DMS 273 treated with DMSO at 0.1 percent for 48 hours (cell line): ENCODE measurements at regions not wholly inside any gene's neighbourhood (a gene's known extent, or its start where the extent isn't known, plus 50 kb on each side); places are given as distances from the start of the nearest gene placed in this dataset.

Source experiments
- DNase-seq: peaks from one replicate; lab custom pipeline; 2025; lab: John Stamatoyannopoulos, UW

DNA sequence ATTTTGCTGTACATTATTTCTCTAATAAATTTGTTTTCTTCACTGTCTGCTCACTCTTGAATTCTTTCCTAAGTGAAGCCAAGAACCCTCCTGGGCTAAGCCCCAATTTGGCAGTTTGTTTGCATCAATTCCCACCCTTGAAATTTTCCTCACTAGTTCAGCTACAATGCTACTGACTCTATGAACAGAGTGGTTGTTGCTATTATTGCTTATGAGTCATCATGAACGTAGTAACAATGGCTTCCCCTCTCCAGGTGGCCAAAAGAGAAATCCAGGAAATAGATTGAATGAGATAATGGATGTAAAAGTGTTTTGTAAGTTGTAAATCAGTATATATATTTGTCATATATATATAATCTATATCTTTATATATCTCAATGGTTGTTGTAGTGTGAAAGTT is 193.0 kb downstream of the URB2 start:
- no peak for DNase-seq

DNA sequence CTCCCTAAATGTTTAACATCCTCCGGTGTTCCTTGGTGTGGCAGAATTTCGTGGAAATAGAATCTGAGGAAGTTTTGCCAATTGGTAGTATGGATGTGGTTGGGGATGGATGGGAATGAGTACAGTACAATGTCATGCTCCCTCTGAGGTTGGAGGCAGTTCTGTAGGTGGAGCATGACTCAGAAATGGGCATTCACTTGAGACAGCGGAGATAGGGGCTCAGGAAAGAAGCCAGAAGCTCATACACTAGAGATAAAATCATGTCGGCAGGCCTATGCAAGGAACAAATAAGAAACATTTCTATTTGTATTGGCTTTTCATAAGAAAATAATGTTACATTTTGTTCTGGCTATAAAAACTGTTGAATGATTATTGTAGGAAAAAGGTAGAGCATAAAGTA is 196.0 kb downstream of the URB2 start:
- no peak for DNase-seq

DNA sequence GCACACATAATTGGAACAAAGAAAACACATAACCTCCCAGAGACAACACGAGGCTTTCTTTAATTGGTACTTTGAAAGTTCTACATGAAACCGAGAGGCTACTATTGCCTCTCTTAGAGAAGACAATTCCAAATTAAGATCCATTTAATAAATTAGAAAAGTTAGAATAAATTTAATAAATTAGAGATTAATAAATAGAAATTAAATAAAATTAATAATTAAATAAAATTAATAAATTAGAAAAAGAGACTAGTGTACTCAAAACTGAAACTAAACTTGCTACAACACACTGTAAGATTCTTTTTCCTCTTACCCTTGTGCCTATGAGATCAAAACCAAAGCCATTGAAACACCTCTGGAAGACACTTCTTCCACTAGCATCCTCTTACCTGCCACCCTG is 199.0 kb downstream of the URB2 start:
- no peak for DNase-seq

GRCh38 chr1:229828461-229828860 is 202.4 kb downstream of the URB2 start:
- no peak for DNase-seq

DNA sequence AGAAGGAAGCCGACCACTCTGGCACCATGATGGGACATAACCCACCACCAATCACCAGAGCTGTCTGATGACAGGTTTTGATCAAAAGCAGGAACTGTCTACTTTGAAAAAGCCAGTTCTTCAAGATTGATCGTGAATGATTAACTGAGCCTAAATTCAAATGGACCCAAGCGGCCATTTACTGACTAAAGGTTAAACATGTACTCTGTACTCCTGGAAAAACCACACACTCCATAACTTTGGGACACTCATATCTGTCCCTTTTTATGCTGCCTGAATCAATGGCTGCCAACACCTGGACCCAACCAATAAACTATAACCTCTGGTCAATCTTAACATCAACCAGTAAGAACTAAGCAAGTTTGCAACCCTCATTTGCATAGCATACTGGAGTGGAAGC is 206.6 kb downstream of the URB2 start:
- DNase-seq: no peak

GRCh38 chr1:229834230-229834629 is 208.2 kb downstream of the URB2 start:
- no peak for DNase-seq

- no peak for DNase-seq
Measured at GRCh38 chr1:229835226-229835625, 209.2 kb downstream of the URB2 start.

GRCh38 chr1:229836324-229836723 is 210.3 kb downstream of the URB2 start:
- DNase-seq: no peak

- no peak for DNase-seq
Measured at GRCh38 chr1:229838204-229838603, 212.2 kb downstream of the URB2 start.

DNA sequence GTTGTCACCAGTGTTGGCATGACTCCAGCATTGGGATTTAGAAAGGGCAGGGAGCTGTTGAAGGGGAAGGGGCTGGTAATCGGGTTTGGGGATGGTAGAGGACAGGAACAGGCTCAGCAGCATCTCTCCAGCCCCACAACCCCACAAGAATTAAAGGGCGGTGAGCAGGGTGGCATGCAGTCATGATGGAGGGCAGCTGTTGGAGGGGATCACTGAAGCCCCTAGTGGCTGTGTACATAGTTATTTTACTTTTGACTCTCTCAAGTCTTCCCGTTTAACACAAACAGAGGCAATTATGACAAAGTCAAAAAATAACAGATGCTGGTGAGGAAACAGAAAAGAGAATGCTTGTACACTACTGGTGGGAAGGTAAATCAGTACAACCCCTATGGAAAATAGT is 213.8 kb downstream of the URB2 start:
- no peak for DNase-seq

DNA sequence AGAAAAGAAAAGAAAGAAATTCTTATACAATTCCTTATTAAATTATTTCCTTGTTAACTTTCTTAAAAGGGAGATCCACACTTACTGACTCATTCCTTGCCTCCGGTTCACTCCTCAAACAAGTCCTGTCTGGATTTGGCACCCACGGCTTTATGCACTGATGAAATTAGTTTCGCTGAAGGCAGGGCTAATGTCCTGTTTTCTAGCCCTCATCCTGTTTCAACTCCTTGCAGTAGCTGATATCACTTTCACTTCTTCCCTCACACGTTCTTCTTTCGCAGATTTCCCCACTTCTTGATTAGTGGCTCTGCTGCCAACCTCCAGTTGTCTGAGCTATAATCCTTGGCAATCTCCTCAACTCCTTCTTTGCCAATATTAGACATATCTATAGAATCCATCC is 215.2 kb downstream of the URB2 start:
- DNase-seq: no peak

DNA sequence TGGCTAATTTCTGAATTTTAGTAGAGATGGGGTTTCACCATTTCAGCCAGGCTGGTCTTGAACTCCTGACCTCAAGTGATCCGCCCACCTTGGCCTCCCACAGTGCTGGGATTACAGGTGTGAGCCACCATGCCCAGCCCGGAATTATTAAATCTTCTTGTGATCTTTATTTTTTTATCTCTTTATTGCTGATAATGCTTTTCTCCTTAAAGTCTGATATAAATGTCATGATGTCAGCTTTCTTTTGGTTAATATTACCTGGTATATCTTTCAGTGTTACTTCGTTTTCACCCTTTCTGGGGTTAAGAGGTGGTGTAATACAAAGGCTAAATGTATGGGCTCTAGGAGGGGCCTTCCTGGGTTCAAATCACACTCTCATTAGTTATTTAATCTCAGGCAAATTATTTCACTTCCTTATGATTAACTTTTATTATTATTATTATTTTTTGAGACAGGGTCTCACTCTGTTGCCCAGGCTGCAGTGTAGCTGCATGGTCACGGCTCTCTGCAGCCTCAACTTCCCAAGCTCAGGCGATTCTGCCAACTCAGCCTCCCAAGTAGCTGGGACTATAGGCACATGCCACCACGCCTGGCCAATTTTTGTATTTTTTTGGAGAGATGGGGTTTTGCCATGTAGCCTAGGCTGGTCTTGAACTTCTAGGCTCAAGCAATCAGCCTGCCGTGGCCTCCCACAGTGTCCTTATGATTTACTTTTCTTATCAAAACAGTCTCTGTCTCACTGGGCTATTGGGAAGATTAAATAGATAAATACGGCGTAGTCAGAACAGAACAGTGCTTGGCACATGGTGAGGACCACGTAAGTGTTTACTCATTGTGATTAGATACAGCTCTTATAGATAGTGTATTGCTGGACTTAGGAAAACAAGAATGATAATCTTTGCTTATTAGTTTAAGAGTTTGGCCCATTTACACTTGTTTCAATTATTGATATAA is 216.5 kb downstream of the URB2 start:
- DNase-seq: no peak

GRCh38 chr1:229843627-229844238 is 217.7 kb downstream of the URB2 start:
- DNase-seq: no peak

DNA sequence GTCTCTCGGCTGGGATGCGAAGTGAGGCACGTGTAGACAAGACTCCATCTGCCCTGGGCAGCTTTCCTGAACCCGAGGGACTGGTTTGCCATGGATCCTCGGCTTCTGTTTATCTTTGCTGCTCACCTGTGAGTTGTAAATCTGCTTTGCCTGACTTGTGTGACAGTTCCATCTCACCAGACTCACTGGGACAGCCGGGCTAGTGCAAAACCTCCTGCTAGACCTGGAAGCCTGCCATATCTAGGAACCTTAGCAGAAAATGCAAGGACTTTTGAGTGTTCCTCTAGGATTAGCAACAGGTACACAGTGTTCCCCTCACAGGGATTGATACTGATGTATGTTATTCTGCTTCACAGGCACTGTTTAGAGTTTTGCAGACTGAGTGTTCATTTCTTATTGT is 218.6 kb downstream of the URB2 start:
- DNase-seq: no peak

DNA sequence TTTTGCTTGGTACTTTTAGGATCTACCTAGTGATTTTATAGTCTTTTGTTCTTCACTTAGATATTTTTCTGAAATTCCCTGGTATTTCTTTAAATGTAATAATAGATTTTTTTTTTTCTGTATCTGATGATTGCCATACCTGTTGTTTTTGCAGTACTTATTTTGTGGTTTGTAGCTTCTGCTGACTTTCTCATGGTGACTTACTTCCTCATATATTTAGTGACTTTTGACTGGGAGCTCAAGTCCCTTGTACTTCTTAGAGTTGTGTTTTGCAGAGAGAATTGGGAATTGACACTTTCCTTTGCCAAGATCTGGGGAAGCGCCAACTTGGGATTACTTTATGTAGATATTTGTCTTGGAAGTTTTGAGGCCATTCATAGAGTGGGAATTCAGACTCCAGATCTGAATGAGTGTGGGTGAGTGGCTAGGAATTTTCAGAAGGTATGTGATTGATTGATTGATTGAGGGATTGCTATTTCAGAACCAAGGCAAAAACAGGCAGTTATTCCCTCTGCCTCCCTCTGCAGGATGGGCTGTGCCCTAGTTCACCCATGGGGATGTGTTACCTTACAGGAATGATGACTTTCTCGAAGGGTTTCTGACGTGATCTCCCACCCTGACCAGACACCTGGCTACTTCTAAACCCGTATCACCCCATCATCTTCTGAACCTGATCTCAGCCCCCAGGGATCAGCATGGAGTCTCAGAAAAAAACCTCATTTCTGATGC is 219.5 kb downstream of the URB2 start:
- DNase-seq: no peak

- no peak for DNase-seq
Measured at GRCh38 chr1:229846351-229846750, 220.3 kb downstream of the URB2 start.

DNA sequence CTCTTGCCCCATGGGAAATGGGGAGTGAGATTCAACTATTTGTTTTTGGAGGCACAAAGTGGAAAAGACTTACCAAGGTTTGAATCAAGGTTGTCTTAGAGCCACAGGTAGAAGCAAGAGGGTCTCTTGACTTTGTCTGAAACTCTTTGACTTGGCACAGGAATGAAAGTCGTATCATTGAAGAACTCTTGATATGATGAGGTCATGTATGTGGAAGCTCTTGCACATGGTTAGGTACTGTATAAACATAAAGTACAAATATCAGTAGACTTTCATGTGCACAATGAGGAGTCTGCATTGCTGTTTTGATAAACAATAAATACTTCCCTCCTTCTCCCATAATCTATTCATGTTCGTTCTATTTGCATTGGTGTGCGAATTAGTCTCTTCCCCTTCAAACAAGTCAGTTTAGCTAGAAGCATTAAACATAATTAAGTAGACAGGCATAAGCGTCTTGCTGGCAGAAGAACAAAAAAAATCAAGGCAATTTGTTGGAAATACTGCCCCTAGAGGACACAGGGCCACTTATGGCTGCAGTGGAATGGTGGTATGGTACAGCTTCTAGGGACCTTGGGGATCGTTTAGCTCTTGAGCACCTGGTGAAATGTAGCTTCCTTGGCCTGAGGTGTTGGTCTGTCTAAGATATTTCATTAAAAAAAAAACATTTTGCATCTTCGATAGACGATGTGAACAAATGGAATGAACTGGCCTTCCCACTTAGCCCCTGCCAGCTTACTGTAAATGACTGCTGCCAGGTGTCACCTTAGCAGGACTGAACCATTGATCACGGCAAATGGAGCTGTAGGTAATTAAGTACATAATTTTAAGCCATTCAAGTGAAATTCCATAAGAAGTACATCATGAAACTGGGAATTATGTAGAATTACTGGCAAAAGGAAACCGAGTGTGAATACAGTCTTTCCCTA is 218.0 kb upstream of the GALNT2 start:
- DNase-seq: peak; percentile 31

- DNase-seq: no peak
Measured at GRCh38 chr1:229851511-229851910, 215.5 kb upstream of the GALNT2 start.

- no peak for DNase-seq
Measured at GRCh38 chr1:229853751-229854150, 213.3 kb upstream of the GALNT2 start.

GRCh38 chr1:229854620-229855019 is 212.4 kb upstream of the GALNT2 start:
- DNase-seq: no peak

DNA sequence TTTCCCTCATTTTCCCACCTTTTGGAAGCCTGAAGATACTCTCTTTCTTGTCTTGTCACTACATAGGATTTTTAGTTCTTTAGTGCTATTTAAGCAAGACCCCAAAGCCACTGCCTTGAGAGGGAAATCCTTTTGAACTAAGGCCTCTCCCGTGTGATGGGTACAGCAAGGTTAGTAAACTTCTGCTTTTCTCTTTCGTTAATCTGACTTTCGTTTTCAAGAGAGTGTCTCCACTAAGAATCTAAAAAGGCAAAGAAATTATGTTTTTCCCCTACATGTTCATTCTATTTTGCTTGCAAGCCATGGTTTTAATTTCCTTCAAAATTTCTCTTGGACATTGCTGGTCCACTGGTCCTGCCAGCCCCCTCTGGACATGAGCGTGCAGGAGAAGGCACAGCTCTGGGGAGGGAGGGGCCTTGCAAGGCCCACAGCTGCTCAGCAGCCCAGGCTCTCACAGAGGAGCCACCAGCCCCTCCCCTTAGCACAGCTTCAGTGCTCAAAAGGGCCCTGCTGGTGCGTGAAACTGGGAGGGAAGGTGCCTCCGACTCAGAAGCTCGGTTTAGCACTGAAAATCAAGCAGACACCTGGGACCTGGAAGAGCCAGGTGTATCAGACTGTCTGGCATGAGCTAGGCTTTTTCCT is 210.9 kb upstream of the GALNT2 start:
- no peak for DNase-seq
